ENCODE measurements at regions not wholly inside any gene's neighbourhood (a gene's known extent, or its start where the extent isn't known, plus 50 kb on each side); places are given as distances from the start of the nearest gene placed in this dataset.

DNA sequence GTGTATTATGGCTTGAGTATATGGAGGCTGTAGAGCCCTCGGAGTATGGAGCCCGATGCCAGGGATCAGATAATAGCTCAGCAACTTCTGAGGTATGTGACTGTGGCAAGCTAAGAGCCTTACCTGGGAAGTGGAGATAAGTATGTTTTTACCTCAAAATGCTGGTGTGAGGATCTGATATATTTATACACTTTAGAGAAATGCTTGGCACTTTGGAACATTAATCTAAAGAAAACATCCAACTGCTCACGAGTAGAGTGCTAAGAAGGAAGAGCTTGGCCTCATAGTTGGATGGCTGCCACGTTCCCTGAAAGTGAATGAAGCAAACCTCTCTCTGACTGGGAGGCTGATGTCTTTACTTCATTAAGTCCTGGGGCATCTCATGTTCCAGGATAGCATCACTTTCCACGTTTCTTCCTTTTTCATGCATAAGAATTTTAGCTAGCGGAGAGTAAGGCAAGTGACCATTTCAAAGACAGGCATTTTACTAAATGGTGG is 58.9 kb upstream of the GOLGA8J start:
- TF ChIP-seq, protein P1, sequence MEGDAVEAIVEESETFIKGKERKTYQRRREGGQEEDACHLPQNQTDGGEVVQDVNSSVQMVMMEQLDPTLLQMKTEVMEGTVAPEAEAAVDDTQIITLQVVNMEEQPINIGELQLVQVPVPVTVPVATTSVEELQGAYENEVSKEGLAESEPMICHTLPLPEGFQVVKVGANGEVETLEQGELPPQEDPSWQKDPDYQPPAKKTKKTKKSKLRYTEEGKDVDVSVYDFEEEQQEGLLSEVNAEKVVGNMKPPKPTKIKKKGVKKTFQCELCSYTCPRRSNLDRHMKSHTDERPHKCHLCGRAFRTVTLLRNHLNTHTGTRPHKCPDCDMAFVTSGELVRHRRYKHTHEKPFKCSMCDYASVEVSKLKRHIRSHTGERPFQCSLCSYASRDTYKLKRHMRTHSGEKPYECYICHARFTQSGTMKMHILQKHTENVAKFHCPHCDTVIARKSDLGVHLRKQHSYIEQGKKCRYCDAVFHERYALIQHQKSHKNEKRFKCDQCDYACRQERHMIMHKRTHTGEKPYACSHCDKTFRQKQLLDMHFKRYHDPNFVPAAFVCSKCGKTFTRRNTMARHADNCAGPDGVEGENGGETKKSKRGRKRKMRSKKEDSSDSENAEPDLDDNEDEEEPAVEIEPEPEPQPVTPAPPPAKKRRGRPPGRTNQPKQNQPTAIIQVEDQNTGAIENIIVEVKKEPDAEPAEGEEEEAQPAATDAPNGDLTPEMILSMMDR (IDR thresholded peaks at IDR 0.05; ENCODE audit: insufficient read depth, low read length): no peak
- TF ChIP-seq GABPA (IDR thresholded peaks at IDR 0.05; ENCODE audit: low read depth): no peak
